ENCODE measurements at regions not wholly inside any gene's neighbourhood (a gene's known extent, or its start where the extent isn't known, plus 50 kb on each side); places are given as distances from the start of the nearest gene placed in this dataset.

DNA sequence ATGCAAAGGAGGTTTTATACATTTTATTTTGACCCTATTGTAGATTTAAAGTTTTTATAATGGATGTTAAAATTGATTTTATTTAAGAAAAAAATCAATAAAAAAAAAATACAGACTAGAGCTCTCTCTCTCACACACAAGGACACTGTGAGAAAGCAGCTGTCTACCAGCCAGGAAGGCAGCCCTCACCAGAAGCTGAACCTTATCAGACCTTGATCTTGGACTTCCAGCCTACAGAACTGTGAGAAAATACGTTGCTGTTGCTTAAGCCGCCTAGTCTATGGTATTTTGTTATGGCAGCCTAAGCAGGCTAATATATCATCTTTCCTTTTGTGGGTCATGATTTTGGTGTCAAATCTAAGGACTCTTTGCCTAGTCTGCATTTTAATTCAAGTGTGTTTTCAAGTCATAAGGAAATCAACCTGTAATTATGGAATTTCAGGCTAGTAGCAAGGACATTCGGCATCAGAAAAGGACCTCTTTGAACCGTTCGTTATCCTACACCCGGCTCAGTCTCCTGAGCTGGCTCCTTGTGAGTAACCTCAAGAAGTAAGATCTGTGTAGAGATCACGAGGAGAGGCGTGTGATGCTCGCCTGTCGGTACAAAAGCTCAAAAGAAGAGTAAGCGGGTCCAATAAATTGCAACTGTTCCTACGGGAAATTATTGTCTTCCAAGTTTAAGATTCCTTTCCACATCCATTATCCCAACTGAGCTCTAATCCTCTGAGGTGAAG, 98.2 kb downstream of the PDCL3 start:
- DNase-seq (ENCODE audit: low read depth in 2 of 2) = no peak

DNA sequence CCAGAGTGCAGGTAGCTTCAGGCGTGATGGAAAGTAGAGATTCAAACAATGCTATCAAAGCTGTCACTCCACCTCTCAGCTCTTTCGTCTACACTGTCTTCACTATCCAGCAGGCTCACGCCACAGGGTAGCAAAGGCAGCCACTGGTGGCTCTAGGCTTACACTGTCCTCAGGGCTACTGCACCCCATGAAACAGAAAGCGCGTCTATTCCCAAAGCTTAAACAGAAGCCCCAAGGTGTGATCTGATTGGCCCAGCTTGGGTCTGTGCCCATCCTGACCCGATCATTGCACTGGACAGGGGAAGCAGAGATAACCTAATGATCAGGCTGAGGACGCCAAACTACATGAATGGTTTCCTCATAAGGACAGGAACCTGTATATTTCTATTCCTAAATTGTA, 100.1 kb downstream of the PDCL3 start:
- DNase-seq (ENCODE audit: low read depth in 2 of 2) = no peak

DNA sequence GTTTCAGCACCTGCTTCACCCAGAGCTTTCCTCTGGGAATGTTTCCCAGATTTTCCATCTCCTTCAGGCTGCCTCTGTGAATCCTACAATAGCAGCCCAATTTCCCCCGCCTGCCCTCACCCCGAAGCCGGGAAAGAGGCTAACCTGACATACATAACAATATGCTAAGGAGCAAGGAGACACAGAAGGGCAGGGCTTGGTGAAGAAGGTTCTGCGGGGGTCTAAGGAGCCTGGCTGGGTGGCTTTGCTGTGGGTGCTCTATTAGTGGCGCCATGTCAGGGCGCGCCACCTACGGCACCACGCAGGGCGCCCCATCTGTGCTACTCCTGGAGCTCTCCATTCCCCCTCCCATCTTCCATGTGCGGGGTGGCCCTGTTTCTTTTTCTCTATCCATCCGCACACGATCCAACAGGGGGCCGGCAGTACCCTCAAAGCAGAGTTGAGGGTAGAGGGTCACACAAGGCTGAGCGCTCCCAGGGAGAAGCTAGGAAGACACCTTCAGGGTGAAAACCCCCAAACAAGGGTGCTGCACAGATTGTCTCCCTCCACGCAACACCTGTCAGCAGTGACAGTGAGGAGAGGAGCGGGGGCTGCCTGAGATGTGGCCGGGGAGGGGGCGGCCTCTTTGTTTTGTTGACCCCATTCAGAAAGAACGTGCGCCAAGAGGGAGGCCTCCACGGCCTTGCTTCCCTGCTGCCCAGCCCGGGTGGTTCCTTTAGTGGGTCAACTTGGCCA, 101.4 kb downstream of the PDCL3 start:
- no peak for DNase-seq (ENCODE audit: low read depth in 2 of 2)

DNA sequence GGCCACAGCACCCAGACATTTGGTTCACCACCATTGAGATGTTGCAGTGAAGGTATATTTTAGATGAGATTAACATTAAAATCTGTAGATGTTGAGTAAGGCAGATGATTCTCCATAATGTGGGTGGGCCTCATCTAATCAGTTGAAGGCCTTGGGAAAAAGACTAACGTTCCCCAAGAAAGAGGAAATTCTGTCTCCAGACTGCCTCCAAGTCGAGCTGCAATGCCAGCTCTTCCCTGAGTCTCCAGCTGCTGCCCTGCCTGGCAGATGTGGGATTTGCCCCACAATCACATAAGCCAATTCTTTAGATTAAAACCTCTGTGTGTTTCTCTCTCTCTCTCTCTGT, 101.9 kb downstream of the PDCL3 start:
- no peak for DNase-seq (ENCODE audit: low read depth in 2 of 2)

DNA sequence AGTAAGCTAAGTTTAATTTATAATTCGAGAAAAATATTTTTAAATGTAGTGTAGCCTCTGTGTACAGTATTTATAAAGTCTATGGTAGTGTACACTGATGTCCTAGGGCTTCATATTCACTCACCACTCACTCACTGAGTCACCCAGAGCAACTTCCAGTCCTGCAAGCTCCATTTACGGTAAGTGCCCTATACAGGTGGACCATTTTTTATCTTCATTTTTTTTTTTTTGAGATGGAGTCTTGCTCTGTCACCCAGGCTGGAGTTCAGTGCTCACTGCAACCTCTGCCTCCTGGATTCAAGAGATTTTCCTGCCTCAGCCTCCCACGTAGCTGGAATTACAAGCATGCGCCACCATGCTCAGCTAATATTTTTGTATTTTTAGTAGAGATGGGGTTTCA, 104.2 kb downstream of the PDCL3 start:
- DNase-seq (ENCODE audit: low read depth in 2 of 2) = no peak

DNA sequence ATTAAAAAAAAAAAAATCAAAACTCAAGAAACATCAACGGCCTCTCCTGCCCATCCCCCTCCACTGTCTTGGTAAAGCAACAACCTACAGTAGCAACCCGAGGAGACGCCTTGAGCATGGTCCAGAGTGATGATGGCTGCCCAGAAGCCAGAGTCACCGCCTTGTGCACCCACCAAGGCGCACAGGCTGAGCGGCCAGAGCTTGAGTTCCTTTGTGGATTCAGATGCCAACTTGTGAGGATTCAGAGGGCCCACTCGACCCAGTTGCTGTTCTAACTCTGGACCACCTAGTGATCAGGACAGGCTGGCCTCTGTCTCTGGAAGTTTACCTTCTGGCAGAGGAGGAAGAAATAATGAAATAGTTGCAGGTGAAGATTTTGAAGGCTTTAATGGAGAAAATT, 105.0 kb downstream of the PDCL3 start:
- DNase-seq (ENCODE audit: low read depth in 2 of 2) = no peak

DNA sequence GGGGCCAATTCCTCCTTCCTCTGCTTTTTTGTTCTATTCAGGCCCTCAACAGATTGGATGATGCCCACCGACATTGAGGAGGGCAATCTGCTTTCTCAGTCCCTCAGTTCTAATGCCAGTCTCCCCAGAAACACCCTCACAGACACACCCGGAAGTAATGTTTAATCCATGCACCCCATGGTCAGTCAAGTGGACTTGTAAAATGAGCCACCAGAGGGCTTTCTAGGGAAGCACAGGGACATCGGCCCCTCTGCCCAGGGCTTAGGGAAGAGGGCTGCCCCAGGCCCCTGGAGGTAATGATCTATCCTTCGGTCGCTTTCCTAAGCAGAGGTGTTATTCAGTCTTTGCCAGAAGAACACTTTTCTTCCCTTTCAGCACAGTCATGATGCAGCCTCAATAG, 107.4 kb downstream of the PDCL3 start:
- no peak for DNase-seq (ENCODE audit: low read depth in 2 of 2)

DNA sequence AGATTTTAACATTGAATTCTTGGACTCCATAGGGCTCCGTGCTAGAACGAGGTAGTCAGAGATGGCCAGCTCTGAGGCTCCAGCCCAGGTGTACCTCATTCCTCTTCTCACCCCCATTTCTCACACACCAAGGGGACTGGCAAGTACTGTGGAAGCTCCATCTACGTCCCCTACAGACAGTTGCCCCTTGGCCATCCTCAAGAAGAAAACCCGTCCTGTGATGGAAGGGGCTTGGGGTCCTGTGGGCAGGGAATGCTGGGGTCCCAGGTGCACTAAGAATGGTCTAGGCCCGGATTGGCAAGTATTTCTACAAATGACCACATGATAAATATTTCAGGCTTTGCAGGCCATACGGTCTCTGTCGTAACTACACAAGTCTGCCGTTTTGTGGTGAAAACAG, 110.3 kb downstream of the PDCL3 start:
- DNase-seq (ENCODE audit: low read depth in 2 of 2) = no peak

DNA sequence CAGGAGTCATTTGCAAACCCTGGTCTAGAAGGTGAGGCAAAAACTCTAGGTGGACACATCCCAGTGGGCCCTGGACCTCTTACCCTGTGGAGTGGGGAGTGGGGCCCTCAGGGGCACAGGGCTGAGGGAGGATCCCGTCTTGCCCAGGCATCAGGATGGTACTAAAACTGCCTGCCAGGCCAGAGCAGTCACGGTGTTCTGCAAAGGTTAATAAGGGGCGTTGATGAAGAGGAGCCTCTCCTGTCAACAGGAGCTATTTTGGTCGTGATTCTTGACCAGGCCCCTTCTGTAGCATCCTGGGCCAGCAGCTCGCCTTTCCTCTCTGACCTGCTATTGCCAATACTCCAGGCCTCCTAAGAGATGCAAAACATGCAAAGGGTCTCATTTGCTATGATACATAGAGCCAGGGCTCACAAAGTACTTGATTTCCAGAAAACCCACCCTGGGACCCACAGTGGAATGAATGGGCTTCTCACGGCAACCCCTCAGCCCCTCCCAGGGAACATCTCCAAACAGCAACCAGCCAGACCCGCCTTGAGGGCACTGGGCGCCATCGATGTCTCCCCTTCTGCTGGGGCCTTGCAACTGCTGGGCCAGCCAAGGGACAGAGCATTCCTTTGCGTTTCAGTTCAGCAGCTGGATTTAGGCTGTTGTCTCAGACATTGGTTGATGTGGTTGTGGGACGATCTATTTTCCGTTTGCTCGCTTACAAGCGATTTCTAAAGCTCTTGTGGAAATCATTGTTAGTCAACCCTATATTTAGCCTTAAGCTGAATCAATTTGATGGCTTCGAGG, 111.1 kb downstream of the PDCL3 start:
- no peak for DNase-seq (ENCODE audit: low read depth in 2 of 2)

DNA sequence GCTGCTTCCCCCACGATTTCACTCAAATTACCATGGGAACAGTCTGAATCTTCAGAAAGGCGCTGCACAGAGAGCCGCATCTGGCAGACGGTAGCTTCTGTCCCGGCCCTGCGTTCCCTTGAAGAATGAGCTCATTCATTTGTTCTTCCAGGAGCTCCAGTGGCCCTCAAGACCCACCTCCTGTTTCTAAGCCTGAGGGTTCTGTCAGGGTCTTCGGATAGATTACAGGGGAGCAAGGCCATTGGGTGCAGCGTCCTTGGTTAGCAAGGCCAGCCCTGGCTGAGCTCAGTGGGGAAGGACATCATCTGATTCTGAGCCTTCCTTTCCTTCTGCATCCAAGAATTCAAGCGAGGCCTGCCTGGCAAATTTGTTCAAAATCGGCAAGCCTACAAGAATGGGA, 111.9 kb downstream of the PDCL3 start:
- no peak for DNase-seq (ENCODE audit: low read depth in 2 of 2)

DNA sequence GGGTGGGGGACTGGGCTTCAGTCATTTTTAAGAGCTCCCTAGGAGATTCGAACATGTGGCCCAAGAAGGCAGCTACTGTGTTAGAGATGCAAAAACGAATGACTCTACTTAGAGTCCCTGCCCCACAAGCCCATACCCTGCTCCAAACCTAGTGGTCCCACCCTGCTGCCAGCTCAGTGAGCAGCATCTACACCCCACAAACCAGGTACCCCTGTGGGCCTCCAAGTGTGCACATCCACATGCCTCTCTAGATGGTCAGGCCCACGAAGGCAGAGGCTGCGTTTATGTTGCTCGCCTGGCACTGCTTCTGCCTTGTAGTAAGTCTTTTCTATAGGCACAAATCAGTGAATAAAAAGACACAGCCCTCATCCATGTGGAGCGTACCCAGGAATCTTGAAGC, 112.6 kb downstream of the PDCL3 start:
- no peak for DNase-seq (ENCODE audit: low read depth in 2 of 2)

DNA sequence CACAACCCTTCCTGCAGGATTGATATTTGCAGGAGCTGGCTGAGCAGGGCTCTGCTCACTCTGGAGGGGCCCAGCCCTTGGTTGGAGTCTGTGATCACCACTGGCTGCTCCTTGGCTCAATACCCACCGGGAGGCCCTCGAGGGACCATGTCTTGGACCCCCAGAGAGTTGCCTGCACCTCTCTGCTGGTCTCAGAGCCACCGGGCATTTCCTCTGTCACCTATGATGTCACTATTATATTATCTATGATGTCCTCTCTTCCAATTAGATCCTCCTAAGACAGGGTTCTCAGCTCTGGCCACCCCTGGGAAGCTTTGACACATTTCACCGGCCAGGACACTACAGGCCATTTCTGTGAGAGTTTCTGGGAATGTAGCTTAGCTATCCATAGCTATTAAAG, 113.1 kb downstream of the PDCL3 start:
- no peak for DNase-seq (ENCODE audit: low read depth in 2 of 2)

DNA sequence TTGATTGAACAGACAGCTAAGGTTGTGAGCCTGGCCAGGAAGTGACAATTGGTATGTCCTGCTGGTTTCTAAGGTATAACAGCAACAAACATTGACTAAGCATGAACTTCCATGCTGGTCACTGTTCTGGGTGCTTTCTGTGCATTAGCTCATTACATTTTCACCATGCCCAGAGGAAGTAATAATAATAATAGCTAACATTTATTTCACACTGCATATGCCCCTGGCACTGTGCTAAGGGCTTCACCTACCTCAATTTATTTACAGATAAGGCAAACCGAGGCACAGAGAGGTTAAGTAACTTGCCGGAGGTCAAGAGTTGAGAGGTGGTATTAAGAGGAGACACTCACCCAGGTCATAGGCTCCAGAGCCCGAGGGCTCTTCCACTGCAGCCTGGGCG, 113.6 kb downstream of the PDCL3 start:
- DNase-seq (ENCODE audit: low read depth in 2 of 2) = peak in 1 of 2 donors; percentile 19

DNA sequence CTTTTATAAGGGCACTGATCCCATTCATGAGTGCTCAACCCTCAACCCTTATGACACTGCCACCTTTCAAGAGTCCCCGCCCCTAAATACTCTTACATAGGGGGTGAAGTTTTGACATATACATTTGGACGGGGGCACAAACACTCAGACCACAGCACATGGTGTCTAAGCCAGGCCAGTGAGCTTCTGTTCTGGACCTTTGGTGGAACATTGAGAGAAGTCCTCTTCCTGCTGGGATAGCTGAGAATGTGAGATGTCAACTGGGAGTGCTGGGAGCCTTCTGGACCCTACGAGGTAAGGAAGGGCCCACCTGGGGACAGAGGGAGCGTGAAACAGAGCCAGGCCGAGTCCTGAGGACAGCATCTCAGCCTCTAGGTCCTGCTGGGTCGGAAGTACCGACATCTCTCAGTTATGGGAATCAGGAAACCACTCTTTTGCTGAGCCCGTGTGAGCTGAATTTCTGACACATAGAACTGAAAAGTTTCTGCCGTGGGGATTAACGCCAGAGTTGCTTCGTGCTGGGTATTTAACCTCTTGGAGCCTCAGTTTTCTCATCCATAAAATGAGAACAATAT, 114.9 kb downstream of the PDCL3 start:
- DNase-seq (ENCODE audit: low read depth in 2 of 2) = no peak

DNA sequence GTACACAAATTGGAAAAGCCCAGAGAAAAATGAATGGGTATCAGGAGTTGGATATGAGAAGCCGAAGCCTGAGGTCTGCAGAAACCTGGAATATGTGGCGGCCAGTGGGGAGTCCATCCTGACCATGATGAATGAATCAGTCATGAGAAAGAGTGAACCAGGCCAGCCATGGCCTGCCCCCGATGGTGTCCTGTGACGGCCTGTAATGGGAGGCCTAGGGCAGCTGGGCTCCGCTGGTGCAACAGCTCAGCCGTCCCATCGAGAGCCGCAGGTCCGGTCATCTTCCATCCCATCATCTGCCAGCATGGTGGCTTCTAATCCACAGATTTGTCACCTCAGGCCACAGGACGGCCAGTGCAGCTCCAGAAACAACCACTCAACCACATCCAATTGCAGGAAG, 116.4 kb downstream of the PDCL3 start:
- no peak for DNase-seq (ENCODE audit: low read depth in 2 of 2)

DNA sequence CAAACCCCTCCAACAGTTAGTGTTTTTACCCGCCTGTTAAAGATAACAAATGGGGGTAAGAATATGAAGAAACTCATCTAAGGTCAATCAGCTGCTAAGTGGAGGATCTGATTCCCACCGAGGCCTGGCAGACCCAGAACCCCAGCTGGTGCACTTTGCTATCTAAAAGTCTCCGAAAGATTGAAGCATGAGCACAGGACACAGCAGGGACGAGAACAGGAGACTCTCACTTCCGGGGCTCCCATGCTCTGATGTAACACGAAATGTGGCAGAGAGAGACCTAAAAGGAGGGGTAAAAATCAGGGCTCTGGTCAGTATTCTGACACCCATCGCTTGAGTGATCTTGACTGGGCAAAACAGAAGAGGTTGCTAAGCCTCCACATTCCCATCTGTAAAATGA, 119.7 kb downstream of the PDCL3 start:
- no peak for DNase-seq (ENCODE audit: low read depth in 2 of 2)

DNA sequence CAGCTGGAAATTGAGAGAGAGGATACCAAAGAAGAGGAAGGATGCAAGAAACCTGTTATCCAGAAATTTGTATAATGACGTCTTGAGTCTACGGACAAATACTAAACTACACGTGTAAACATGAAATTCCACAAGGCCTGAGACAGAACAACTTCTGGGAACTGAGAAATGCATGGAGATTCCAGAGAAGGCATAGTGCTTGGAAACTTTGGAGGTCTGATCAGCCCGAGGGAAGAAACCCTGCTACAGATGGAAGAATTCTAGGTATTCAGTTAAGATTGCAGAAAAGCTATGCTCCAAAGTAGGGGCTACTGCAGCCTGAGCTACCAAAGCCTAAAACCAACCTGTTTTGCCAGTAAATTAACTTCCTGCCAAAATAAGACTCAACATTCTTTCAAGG, 120.4 kb downstream of the PDCL3 start:
- no peak for DNase-seq (ENCODE audit: low read depth in 2 of 2)

DNA sequence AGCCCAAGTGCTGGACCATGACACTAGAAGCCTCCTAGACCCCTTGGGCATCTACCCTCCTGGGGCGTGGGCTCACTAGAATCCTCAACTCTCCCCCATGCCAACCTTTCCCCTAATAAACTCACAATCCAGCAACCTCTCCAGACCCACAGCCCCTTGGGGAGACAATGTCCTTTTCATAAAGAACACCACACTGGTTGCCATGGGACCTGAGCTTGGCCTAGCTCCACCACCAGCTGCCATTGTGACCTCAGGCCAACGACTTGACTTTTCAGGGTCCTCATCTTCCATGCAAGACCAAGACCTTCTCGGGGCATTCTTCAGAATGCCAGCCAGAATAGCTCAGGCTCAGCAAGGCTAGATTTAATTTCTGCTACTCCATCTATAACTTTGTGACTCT, 128.1 kb upstream of the NPAS2 start:
- DNase-seq (ENCODE audit: low read depth in 2 of 2) = no peak

DNA sequence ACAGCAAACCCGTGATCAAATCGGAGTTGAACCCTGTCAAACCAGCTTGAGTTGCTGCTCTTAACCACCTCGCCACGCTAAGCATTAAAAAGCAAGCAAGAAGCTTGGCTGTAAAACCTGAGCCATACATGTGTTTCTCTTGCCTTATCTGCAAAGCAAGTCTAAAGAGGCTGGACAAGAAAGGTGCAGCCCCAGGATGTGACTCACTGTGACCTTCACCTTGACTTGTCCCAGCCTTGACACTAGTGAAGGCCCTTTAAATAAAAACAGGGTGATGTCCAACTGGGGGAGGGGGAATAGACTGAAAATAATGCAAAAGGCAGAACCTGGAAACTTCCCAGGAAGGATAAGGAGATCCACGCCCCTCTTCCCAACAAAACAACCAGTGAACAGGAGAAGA, 127.6 kb upstream of the NPAS2 start:
- no peak for DNase-seq (ENCODE audit: low read depth in 2 of 2)

DNA sequence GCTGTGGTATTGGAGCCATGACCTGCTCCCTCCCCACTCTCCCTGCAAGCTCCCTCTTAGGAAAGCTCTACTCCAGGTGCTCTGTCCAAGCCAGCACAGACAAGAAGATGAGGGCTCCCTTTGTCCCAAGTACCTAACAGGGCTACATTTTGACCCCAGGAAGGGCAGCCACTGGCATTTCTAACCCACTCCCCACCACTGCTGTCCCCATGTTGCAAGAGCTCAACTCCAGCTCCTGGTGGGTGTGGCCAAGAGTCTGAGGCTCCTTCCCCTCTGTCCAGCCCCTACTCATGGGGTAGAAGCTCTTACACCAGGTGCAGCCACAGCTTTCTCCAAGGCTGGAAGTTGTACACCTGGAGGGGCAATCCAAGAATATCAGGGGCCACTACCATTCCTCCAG, 127.0 kb upstream of the NPAS2 start:
- no peak for DNase-seq (ENCODE audit: low read depth in 2 of 2)

DNA sequence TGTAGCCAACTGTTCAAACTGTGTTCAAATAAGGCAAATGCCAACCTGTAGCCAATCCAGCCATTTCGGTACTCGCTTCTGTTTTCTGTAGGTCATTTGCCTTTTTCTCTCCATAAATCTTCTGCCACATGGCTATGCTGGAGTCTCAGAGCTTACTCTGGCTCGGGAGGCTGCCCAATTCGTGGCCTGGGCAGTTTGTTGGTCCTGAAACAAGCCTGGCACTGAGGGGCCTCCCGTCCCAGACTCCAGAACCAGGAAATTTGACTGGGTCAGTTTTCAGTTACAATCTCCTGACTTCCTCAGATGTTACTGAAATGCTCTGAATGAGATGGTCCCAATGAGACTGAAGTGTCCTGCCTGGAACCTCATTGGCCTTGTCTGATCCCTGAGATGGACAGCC, 120.8 kb upstream of the NPAS2 start:
- no peak for DNase-seq (ENCODE audit: low read depth in 2 of 2)

DNA sequence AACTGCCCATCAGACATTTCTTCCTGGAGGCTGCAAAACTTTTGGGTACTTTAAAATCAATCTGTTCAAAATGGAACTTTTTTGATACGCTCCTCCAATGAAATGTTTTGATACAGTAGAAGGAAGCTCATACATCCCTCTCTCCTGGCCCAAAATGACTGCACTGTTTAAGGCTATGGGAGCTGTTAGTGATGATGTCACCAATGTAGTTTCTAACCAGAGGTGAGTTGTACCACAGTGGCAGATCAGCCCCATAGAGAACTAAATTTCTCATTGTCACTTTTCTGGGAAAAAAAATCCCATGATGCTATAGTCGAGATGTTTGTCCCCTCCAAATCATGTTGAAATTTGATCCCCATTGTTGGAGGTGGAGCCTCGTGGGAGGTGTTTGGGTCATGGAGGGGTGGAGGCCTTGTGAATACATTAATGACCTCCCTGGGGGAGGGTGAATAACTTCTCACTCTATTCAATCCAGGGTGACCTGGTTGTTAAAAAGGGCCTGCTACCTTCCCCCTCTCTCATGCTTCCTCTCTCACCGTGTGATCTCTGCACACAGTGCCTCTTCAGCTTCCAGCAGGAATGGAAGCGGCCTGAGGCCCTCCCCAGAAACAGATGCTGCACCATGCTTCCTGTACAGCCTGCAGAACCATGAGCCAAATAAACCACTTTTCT, 117.4 kb upstream of the NPAS2 start:
- no peak for DNase-seq (ENCODE audit: low read depth in 2 of 2)
